ENCODE measurements at regions not wholly inside any gene's neighbourhood (a gene's known extent, or its start where the extent isn't known, plus 50 kb on each side); places are given as distances from the start of the nearest gene placed in this dataset.

GRCh38 chr7:115102738-115103137 lies 180.8 kb downstream of the MDFIC start:
- Histone ChIP-seq H3K36me3 (ENCODE audit: control insufficient read depth, insufficient read depth, low read length) (no peaks in the 10 kb centered on the region), H3K4me3 (ENCODE audit: low read depth, low read length) (no peak overlapping the region), H3K27me3 (ENCODE audit: control insufficient read depth, insufficient read depth, low read length) (no peaks in the 10 kb centered on the region)
- TF ChIP-seq CTCF (IDR thresholded peaks at IDR 0.05; ENCODE audit: insufficient read depth, low read length, poor library complexity, severe bottlenecking), result no peak
- DNase-seq (ENCODE audit: low read depth), result no peak

GRCh38 chr7:115101199-115101598 lies 179.3 kb downstream of the MDFIC start:
- no peak overlapping the region for H3K4me3 ChIP-seq (ENCODE audit: low read depth, low read length)
- no peak for TF ChIP-seq CTCF (IDR thresholded peaks at IDR 0.05; ENCODE audit: insufficient read depth, low read length, poor library complexity, severe bottlenecking)
- no peaks in the 10 kb centered on the region for H3K36me3 ChIP-seq (ENCODE audit: control insufficient read depth, insufficient read depth, low read length)
- DNase-seq (ENCODE audit: low read depth), result no peak
- H3K27me3 ChIP-seq (ENCODE audit: control insufficient read depth, insufficient read depth, low read length), result no peaks in the 10 kb centered on the region

- no peak for TF ChIP-seq CTCF (IDR thresholded peaks at IDR 0.05; ENCODE audit: insufficient read depth, low read length, poor library complexity, severe bottlenecking)
Measured at GRCh38 chr7:115099906-115100305, 178.0 kb downstream of the MDFIC start.

GRCh38 chr7:115097175-115097671 lies 175.3 kb downstream of the MDFIC start:
- Histone ChIP-seq H3K4me3 (ENCODE audit: low read depth, low read length) (no peak overlapping the region), H3K36me3 (ENCODE audit: control insufficient read depth, insufficient read depth, low read length) (no peaks in the 10 kb centered on the region), H3K27me3 (ENCODE audit: control insufficient read depth, insufficient read depth, low read length) (no peaks in the 10 kb centered on the region)
- no peak for TF ChIP-seq CTCF (IDR thresholded peaks at IDR 0.05; ENCODE audit: insufficient read depth, low read length, poor library complexity, severe bottlenecking)
- peak; percentile 47 for DNase-seq (ENCODE audit: low read depth)

More at GRCh38 chr7:115099906-115100305, 178.0 kb downstream of the MDFIC start:
- no peak overlapping the region for H3K4me3 ChIP-seq (ENCODE audit: low read depth, low read length)
- DNase-seq (ENCODE audit: low read depth), result peak; percentile 49
- H3K36me3 ChIP-seq (ENCODE audit: control insufficient read depth, insufficient read depth, low read length), result no peaks in the 10 kb centered on the region
- H3K27me3 ChIP-seq (ENCODE audit: control insufficient read depth, insufficient read depth, low read length), result no peaks in the 10 kb centered on the region

GRCh38 chr7:115096262-115096661 lies 174.4 kb downstream of the MDFIC start:
- no peak for TF ChIP-seq CTCF (IDR thresholded peaks at IDR 0.05; ENCODE audit: insufficient read depth, low read length, poor library complexity, severe bottlenecking)
- Histone ChIP-seq H3K27me3 (ENCODE audit: control insufficient read depth, insufficient read depth, low read length) (no peaks in the 10 kb centered on the region), H3K36me3 (ENCODE audit: control insufficient read depth, insufficient read depth, low read length) (no peaks in the 10 kb centered on the region), H3K4me3 (ENCODE audit: low read depth, low read length) (no peak overlapping the region)
- no peak for DNase-seq (ENCODE audit: low read depth)

GRCh38 chr7:115094163-115094562 lies 172.3 kb downstream of the MDFIC start:
- TF ChIP-seq CTCF (IDR thresholded peaks at IDR 0.05; ENCODE audit: insufficient read depth, low read length, poor library complexity, severe bottlenecking), result no peak
- Histone ChIP-seq H3K27me3 (ENCODE audit: control insufficient read depth, insufficient read depth, low read length) (no peaks in the 10 kb centered on the region), H3K4me3 (ENCODE audit: low read depth, low read length) (no peak overlapping the region), H3K36me3 (ENCODE audit: control insufficient read depth, insufficient read depth, low read length) (no peaks in the 10 kb centered on the region)
- DNase-seq (ENCODE audit: low read depth), result no peak
